HEK293 (cell line): ENCODE measurements at regions not wholly inside any gene's neighbourhood (a gene's known extent, or its start where the extent isn't known, plus 50 kb on each side); places are given as distances from the start of the nearest gene placed in this dataset.

Experiments
- CTCF ChIA-PET: fragments of 350-600 bp; formaldehyde crosslinking; extraction: SDS; loops from one replicate; lab custom pipeline; 2021; ENCODE audit warnings: antibody characterized with exemption; lab: Yijun Ruan, JAX
- POLR2A ChIA-PET: fragments of 300-600 bp; formaldehyde crosslinking; extraction: SDS; loops from one replicate; lab custom pipeline; 2020; ENCODE audit warnings: antibody characterized with exemption, inconsistent platforms; lab: Yijun Ruan, JAX
- H3K27ac ChIP-seq: fragments of 200-500 bp; sonication (Bioruptor generic); 2 replicates; pipeline ENCODE4 v1.5.1; 2014; ENCODE audit warnings: low read depth, low read length, control low read depth, inconsistent platforms; ENCODE audit errors: extremely low read depth
- H3K36me3 ChIP-seq, 2 experiments: fragments of 200-500 bp in 1 of 2; sonication (Bioruptor generic) in 1 of 2; 1 replicate in 1 of 2; 2 replicates in 1 of 2; pipeline ENCODE4 v1.5.1; 2014 to 2017; ENCODE audit warnings: inconsistent platforms in 2 of 2, low read length in 2 of 2; ENCODE audit not compliant: control insufficient read depth in 2 of 2, insufficient read depth in 1 of 2
- H3K4me1 ChIP-seq: fragments of 200-500 bp; sonication (Bioruptor generic); 2 replicates; pipeline ENCODE4 v1.5.1; 2014; ENCODE audit warnings: mild to moderate bottlenecking, low read length, inconsistent platforms; ENCODE audit not compliant: control insufficient read depth, insufficient read depth
- H3K4me3 ChIP-seq: 2 replicates; pipeline ENCODE4 v1.5.1; 2011; ENCODE audit warnings: low read depth, mild to moderate bottlenecking, control low read depth, low read length, moderate library complexity
- H3K9me3 ChIP-seq: fragments of 200-500 bp; sonication (Bioruptor generic); 2 replicates; pipeline ENCODE4 v1.5.1; 2014; ENCODE audit warnings: low read depth, low read length, inconsistent platforms; ENCODE audit not compliant: control insufficient read depth, insufficient read depth
- GLIS2 ChIP-seq: fragments of 450-650 bp; formaldehyde crosslinking; IDR thresholded peaks from 2 replicates; pipeline ENCODE4 v1.5.1; 2016; ENCODE audit warnings: missing biosample characterization, missing genetic modification characterization
- KLF1 ChIP-seq: fragments of 450-650 bp; formaldehyde crosslinking; IDR thresholded peaks from 2 replicates; pipeline ENCODE4 v1.5.1; 2016; ENCODE audit warnings: missing biosample characterization, missing genetic modification characterization
- KLF9 ChIP-seq: fragments of 450-650 bp; formaldehyde crosslinking; IDR thresholded peaks from 2 replicates; pipeline ENCODE4 v1.5.1; 2016; ENCODE audit warnings: missing biosample characterization, missing genetic modification characterization, low read depth
- RBAK ChIP-seq: fragments of 450-650 bp; formaldehyde crosslinking; IDR thresholded peaks from 2 replicates; pipeline ENCODE4 v1.5.1; 2016; ENCODE audit warnings: missing biosample characterization, missing genetic modification characterization
- ZBTB1 ChIP-seq: fragments of 450-650 bp; formaldehyde crosslinking; IDR thresholded peaks from 2 replicates; pipeline ENCODE4 v1.5.1; 2016; ENCODE audit warnings: missing biosample characterization, missing genetic modification characterization
- ZNF132 ChIP-seq: fragments of 450-650 bp; formaldehyde crosslinking; IDR thresholded peaks from 2 replicates; pipeline ENCODE4 v1.5.1; 2017; ENCODE audit warnings: missing biosample characterization, missing genetic modification characterization, borderline replicate concordance
- ZNF202 ChIP-seq: fragments of 450-650 bp; formaldehyde crosslinking; IDR thresholded peaks from 2 replicates; pipeline ENCODE4 v1.5.1; 2016; ENCODE audit warnings: missing biosample characterization, missing genetic modification characterization, borderline replicate concordance
- ZNF221 ChIP-seq: fragments of 450-650 bp; formaldehyde crosslinking; IDR thresholded peaks from 2 replicates; pipeline ENCODE4 v1.5.1; 2017; ENCODE audit warnings: missing biosample characterization, missing genetic modification characterization, borderline replicate concordance
- ZNF302 ChIP-seq: fragments of 450-650 bp; formaldehyde crosslinking; IDR thresholded peaks from 2 replicates; pipeline ENCODE4 v1.5.1; 2016; ENCODE audit warnings: missing biosample characterization, missing genetic modification characterization, low read depth
- ZNF37A ChIP-seq: fragments of 450-650 bp; IDR thresholded peaks from 2 replicates; pipeline ENCODE4 v1.5.1; 2018; ENCODE audit warnings: missing biosample characterization, missing genetic modification characterization
- ZNF391 ChIP-seq: fragments of 450-650 bp; formaldehyde crosslinking; IDR thresholded peaks from 2 replicates; pipeline ENCODE4 v1.5.1; 2016; ENCODE audit warnings: low read depth, missing biosample characterization, missing genetic modification characterization, borderline replicate concordance
- ZSCAN23 ChIP-seq: fragments of 450-650 bp; formaldehyde crosslinking; IDR thresholded peaks from 2 replicates; pipeline ENCODE4 v1.5.1; 2016; ENCODE audit warnings: missing biosample characterization, missing genetic modification characterization
- TF ChIP-seq, protein P1 (sequence below): fragments of 450-650 bp; formaldehyde crosslinking; IDR thresholded peaks from 2 replicates; pipeline ENCODE4 v1.5.1; 2016; ENCODE audit warnings: missing biosample characterization, missing genetic modification characterization
- TF ChIP-seq, protein P2 (sequence below): fragments of 450-650 bp; formaldehyde crosslinking; IDR thresholded peaks from 2 replicates; pipeline ENCODE4 v1.5.1; 2016; ENCODE audit warnings: missing biosample characterization, missing genetic modification characterization
- TF ChIP-seq, protein P3 (sequence below): fragments of 450-650 bp; formaldehyde crosslinking; IDR thresholded peaks from 2 replicates; pipeline ENCODE4 v1.5.1; 2016; ENCODE audit warnings: missing biosample characterization, missing genetic modification characterization
- TF ChIP-seq, protein P4 (sequence below): fragments of 450-650 bp; formaldehyde crosslinking; IDR thresholded peaks from 2 replicates; pipeline ENCODE4 v1.5.1; 2016; ENCODE audit warnings: missing biosample characterization, missing genetic modification characterization
- TF ChIP-seq, protein P5 (sequence below): fragments of 450-650 bp; formaldehyde crosslinking; IDR thresholded peaks from 2 replicates; pipeline ENCODE4 v1.5.1; 2016; ENCODE audit warnings: missing biosample characterization, missing genetic modification characterization

DNA sequence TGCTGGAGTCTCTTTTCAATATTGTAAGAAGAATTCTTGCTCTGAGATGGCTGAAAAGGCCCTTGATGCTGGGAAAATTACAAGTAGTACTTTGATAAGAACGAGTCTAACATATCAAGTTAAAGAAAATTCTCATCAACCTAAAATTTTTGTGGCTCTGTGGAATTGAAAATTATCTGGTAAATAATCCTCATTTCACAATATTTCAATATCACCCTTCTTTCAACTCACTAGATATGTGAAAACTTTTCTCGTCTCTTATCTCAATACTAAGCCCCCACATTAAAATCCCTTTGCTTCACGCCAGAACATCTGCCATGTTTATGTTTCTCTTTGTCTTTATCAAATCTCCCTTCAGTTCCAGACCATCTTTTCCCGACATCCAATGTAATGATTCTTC is 448.8 kb downstream of the ZNF516 start:
- CTCF ChIA-PET: no interaction called here

DNA sequence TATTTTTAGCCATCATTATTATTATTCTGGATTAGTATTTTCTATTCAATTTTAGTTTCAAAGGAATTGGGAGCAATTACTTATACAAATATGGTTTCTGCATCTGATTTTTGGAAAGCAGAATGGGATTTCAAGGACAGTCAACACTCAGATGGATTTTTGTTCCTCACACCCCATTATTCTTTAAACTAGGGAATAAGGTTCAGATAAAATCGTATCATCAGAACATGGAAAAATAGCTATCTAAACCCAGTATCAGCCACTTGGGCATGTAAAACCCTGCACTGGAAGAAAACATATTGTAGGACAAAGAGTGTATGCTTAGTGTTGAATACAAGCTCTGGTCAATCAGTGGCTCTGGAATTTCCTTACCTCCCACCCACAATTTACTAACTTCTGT is 452.5 kb downstream of the ZNF516 start:
- Histone ChIP-seq H3K4me1 (no peaks in the 10 kb centered on the region), H3K27ac (no peak overlapping the region), H3K9me3 (no peaks in the 10 kb centered on the region), H3K36me3 (no peaks in the 10 kb centered on the region), H3K4me3 (no peak overlapping the region)
- ChIA-PET POLR2A (no interaction called here), CTCF (interaction anchor here (0.6 kb wide), 1 partner anchor 23 kb away, joined by 3 read pairs; no protein-coding TSS in a partner anchor)
- TF ChIP-seq GLIS2 (tag by site-specific recombination) (no peak), ZSCAN23 (tag by site-specific recombination) (no peak), KLF1 (no peak), KLF9 (no peak), RBAK (no peak)

More for the DNA sequence above, 448.8 kb downstream of the ZNF516 start:
- POLR2A ChIA-PET: no interaction called here
- TF ChIP-seq ZNF202 (tag by site-specific recombination) (no peak), ZNF221 (tag by site-specific recombination) (no peak), ZNF302 (no peak), ZBTB1 (tag by site-specific recombination) (no peak), ZNF37A (tag by site-specific recombination) (no peak), ZNF391 (tag by site-specific recombination) (no peak), ZSCAN23 (tag by site-specific recombination) (no peak), ZNF132 (no peak)
- TF ChIP-seq, protein P1, sequence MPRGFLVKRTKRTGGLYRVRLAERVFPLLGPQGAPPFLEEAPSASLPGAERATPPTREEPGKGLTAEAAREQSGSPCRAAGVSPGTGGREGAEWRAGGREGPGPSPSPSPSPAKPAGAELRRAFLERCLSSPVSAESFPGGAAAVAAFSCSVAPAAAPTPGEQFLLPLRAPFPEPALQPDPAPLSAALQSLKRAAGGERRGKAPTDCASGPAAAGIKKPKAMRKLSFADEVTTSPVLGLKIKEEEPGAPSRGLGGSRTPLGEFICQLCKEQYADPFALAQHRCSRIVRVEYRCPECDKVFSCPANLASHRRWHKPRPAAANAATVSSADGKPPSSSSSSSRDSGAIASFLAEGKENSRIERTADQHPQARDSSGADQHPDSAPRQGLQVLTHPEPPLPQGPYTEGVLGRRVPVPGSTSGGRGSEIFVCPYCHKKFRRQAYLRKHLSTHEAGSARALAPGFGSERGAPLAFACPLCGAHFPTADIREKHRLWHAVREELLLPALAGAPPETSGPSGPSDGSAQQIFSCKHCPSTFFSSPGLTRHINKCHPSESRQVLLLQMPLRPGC (tag by site-specific recombination): no peak
- TF ChIP-seq, protein P2, sequence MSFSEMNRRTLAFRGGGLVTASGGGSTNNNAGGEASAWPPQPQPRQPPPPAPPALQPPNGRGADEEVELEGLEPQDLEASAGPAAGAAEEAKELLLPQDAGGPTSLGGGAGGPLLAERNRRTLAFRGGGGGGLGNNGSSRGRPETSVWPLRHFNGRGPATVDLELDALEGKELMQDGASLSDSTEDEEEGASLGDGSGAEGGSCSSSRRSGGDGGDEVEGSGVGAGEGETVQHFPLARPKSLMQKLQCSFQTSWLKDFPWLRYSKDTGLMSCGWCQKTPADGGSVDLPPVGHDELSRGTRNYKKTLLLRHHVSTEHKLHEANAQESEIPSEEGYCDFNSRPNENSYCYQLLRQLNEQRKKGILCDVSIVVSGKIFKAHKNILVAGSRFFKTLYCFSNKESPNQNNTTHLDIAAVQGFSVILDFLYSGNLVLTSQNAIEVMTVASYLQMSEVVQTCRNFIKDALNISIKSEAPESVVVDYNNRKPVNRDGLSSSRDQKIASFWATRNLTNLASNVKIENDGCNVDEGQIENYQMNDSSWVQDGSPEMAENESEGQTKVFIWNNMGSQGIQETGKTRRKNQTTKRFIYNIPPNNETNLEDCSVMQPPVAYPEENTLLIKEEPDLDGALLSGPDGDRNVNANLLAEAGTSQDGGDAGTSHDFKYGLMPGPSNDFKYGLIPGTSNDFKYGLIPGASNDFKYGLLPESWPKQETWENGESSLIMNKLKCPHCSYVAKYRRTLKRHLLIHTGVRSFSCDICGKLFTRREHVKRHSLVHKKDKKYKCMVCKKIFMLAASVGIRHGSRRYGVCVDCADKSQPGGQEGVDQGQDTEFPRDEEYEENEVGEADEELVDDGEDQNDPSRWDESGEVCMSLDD (tag by site-specific recombination): no peak
- TF ChIP-seq, protein P3, sequence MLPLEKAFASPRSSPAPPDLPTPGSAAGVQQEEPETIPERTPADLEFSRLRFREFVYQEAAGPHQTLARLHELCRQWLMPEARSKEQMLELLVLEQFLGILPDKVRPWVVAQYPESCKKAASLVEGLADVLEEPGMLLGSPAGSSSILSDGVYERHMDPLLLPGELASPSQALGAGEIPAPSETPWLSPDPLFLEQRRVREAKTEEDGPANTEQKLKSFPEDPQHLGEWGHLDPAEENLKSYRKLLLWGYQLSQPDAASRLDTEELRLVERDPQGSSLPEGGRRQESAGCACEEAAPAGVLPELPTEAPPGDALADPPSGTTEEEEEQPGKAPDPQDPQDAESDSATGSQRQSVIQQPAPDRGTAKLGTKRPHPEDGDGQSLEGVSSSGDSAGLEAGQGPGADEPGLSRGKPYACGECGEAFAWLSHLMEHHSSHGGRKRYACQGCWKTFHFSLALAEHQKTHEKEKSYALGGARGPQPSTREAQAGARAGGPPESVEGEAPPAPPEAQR (tag by site-specific recombination): no peak
- TF ChIP-seq, protein P4, sequence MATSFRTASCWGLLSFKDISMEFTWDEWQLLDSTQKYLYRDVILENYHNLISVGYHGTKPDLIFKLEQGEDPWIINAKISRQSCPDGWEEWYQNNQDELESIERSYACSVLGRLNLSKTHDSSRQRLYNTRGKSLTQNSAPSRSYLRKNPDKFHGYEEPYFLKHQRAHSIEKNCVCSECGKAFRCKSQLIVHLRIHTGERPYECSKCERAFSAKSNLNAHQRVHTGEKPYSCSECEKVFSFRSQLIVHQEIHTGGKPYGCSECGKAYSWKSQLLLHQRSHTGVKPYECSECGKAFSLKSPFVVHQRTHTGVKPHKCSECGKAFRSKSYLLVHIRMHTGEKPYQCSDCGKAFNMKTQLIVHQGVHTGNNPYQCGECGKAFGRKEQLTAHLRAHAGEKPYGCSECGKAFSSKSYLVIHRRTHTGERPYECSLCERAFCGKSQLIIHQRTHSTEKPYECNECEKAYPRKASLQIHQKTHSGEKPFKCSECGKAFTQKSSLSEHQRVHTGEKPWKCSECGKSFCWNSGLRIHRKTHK (tag by site-specific recombination): no peak
- TF ChIP-seq, protein P5, sequence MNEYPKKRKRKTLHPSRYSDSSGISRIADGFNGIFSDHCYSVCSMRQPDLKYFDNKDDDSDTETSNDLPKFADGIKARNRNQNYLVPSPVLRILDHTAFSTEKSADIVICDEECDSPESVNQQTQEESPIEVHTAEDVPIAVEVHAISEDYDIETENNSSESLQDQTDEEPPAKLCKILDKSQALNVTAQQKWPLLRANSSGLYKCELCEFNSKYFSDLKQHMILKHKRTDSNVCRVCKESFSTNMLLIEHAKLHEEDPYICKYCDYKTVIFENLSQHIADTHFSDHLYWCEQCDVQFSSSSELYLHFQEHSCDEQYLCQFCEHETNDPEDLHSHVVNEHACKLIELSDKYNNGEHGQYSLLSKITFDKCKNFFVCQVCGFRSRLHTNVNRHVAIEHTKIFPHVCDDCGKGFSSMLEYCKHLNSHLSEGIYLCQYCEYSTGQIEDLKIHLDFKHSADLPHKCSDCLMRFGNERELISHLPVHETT (tag by site-specific recombination): no peak
- no peaks in the 10 kb centered on the region for H3K36me3 ChIP-seq
- no peak overlapping the region for H3K4me3 ChIP-seq
- H3K27ac ChIP-seq: no peak overlapping the region
- H3K9me3 ChIP-seq: no peaks in the 10 kb centered on the region
- no peaks in the 10 kb centered on the region for H3K4me1 ChIP-seq
